GM03348 (cell line): ENCODE measurements at regions not wholly inside any gene's neighbourhood (a gene's known extent, or its start where the extent isn't known, plus 50 kb on each side); places are given as distances from the start of the nearest gene placed in this dataset.
"Not testable (repeated sequence)": the region's sequence is repeated elsewhere in the genome, so short reads cannot be mapped to it uniquely, and the experiment has no call there.

Experiments used
- DNase-seq: peaks from one replicate; pipeline ENCODE4 v3.0.0; 2012; ENCODE audit warnings: low spot score

- no peak for DNase-seq
Measured at GRCh38 chr20:12821249-12821648, 187.5 kb upstream of the SPTLC3 start.

- no peak for DNase-seq
Measured at GRCh38 chr20:12823734-12824133, 185.0 kb upstream of the SPTLC3 start.

- DNase-seq = no peak
Measured at GRCh38 chr20:12824328-12825225, 184.2 kb upstream of the SPTLC3 start.

- no peak for DNase-seq
Measured at GRCh38 chr20:12825226-12825595, 183.6 kb upstream of the SPTLC3 start.

- no peak for DNase-seq
Measured at GRCh38 chr20:12827816-12828385, 180.9 kb upstream of the SPTLC3 start.

- DNase-seq = no peak
Measured at GRCh38 chr20:12829170-12829569, 179.6 kb upstream of the SPTLC3 start.

- no peak for DNase-seq
Measured at GRCh38 chr20:12833861-12834260, 174.9 kb upstream of the SPTLC3 start.

- no peak for DNase-seq
Measured at GRCh38 chr20:12835999-12836398, 172.8 kb upstream of the SPTLC3 start.

GRCh38 chr20:12837646-12838045 is 171.1 kb upstream of the SPTLC3 start:
- no peak for DNase-seq

GRCh38 chr20:12838261-12838866 is 170.4 kb upstream of the SPTLC3 start:
- DNase-seq = no peak

- no peak for DNase-seq
Measured at GRCh38 chr20:12847872-12848271, 160.9 kb upstream of the SPTLC3 start.

GRCh38 chr20:12849225-12849910 is 159.4 kb upstream of the SPTLC3 start:
- no peak for DNase-seq

GRCh38 chr20:12857643-12858042 is 151.1 kb upstream of the SPTLC3 start:
- DNase-seq = not testable (repeated sequence)

GRCh38 chr20:12860619-12861247 is 148.0 kb upstream of the SPTLC3 start:
- no peak for DNase-seq

GRCh38 chr20:12869669-12870068 is 139.1 kb upstream of the SPTLC3 start:
- DNase-seq = no peak

GRCh38 chr20:12870588-12870987 is 138.2 kb upstream of the SPTLC3 start:
- DNase-seq = no peak

GRCh38 chr20:12874933-12875332 is 133.8 kb upstream of the SPTLC3 start:
- no peak for DNase-seq

GRCh38 chr20:12875510-12875909 is 133.3 kb upstream of the SPTLC3 start:
- no peak for DNase-seq

GRCh38 chr20:12882832-12883506 is 125.8 kb upstream of the SPTLC3 start:
- peak; percentile 3 for DNase-seq

GRCh38 chr20:12883507-12883885 is 125.3 kb upstream of the SPTLC3 start:
- no peak for DNase-seq

- DNase-seq = no peak
Measured at GRCh38 chr20:12886618-12887363, 122.0 kb upstream of the SPTLC3 start.
